ENCODE measurements at regions not wholly inside any gene's neighbourhood (a gene's known extent, or its start where the extent isn't known, plus 50 kb on each side); places are given as distances from the start of the nearest gene placed in this dataset.
"Not testable (repeated sequence)": the region's sequence is repeated elsewhere in the genome, so short reads cannot be mapped to it uniquely, and the experiment has no call there.

- Histone ChIP-seq H3K36me3 (ENCODE audit: insufficient read depth, low read length) (no peaks in the 10 kb centered on the region), H3K4me3 (ENCODE audit: low read length, poor library complexity, severe bottlenecking) (no peak overlapping the region), H3K9me2 (replicated peaks; ENCODE audit: low read depth, low read length) (no peaks in the 10 kb centered on the region), H3K9me3 (ENCODE audit: insufficient read depth, low read depth, low read length) (no peaks in the 10 kb centered on the region), H2AFZ (ENCODE audit: low read length) (no peak overlapping the region), H3F3A (ENCODE audit: low read depth) (no peaks in the 10 kb centered on the region), H3K4me1 (ENCODE audit: insufficient read depth, low read length, poor library complexity, severe bottlenecking) (no peaks in the 10 kb centered on the region), H3K4me2 (ENCODE audit: low read depth, low read length, poor library complexity, severe bottlenecking) (no peak overlapping the region), H3K9ac (ENCODE audit: low read depth, low read length, poor library complexity, severe bottlenecking) (no peak overlapping the region), H3K79me2 (ENCODE audit: insufficient read depth, low read length) (no peaks in the 10 kb centered on the region), H3K27me3 (ENCODE audit: insufficient read depth, low read length, poor library complexity, severe bottlenecking) (no peaks in the 10 kb centered on the region), H4K20me1 (ENCODE audit: insufficient read depth, low read length, poor library complexity, severe bottlenecking) (no peaks in the 10 kb centered on the region)
- TF ChIP-seq CTCF (conservative IDR thresholded peaks at IDR 0.05; ENCODE audit: low read length) (no peak), EZH2phosphoT487 (IDR thresholded peaks at IDR 0.05; ENCODE audit: borderline replicate concordance) (no peak)
Measured at GRCh38 chr12:33536431-33536830, 96.8 kb upstream of the SYT10 start.

- Histone ChIP-seq H3K36me3 (ENCODE audit: insufficient read depth, low read length) (no peaks in the 10 kb centered on the region), H3K9me3 (ENCODE audit: insufficient read depth, low read depth, low read length) (no peaks in the 10 kb centered on the region), H3K4me2 (ENCODE audit: low read depth, low read length, poor library complexity, severe bottlenecking) (no peak overlapping the region), H3F3A (ENCODE audit: low read depth) (no peaks in the 10 kb centered on the region), H3K79me2 (ENCODE audit: insufficient read depth, low read length) (no peaks in the 10 kb centered on the region), H3K4me3 (ENCODE audit: low read length, poor library complexity, severe bottlenecking) (no peak overlapping the region), H3K9ac (ENCODE audit: low read depth, low read length, poor library complexity, severe bottlenecking) (no peak overlapping the region), H3K4me1 (ENCODE audit: insufficient read depth, low read length, poor library complexity, severe bottlenecking) (no peaks in the 10 kb centered on the region), H3K9me2 (replicated peaks; ENCODE audit: low read depth, low read length) (no peaks in the 10 kb centered on the region), H2AFZ (ENCODE audit: low read length) (no peak overlapping the region), H4K20me1 (ENCODE audit: insufficient read depth, low read length, poor library complexity, severe bottlenecking) (no peaks in the 10 kb centered on the region), H3K27me3 (ENCODE audit: insufficient read depth, low read length, poor library complexity, severe bottlenecking) (no peaks in the 10 kb centered on the region)
- TF ChIP-seq CTCF (conservative IDR thresholded peaks at IDR 0.05; ENCODE audit: low read length) (no peak), EZH2phosphoT487 (IDR thresholded peaks at IDR 0.05; ENCODE audit: borderline replicate concordance) (no peak)
Measured at GRCh38 chr12:33546004-33546403, 106.4 kb upstream of the SYT10 start.

GRCh38 chr12:33547084-33547483 lies 107.5 kb upstream of the SYT10 start:
- Histone ChIP-seq H3K4me1 (ENCODE audit: insufficient read depth, low read length, poor library complexity, severe bottlenecking) (no peaks in the 10 kb centered on the region), H3K4me3 (ENCODE audit: low read length, poor library complexity, severe bottlenecking) (no peak overlapping the region), H3K36me3 (ENCODE audit: insufficient read depth, low read length) (no peaks in the 10 kb centered on the region), H4K20me1 (ENCODE audit: insufficient read depth, low read length, poor library complexity, severe bottlenecking) (no peaks in the 10 kb centered on the region), H3K9me3 (ENCODE audit: insufficient read depth, low read depth, low read length) (no peaks in the 10 kb centered on the region), H3K9me2 (replicated peaks; ENCODE audit: low read depth, low read length) (no peaks in the 10 kb centered on the region), H3K27me3 (ENCODE audit: insufficient read depth, low read length, poor library complexity, severe bottlenecking) (no peaks in the 10 kb centered on the region), H3K9ac (ENCODE audit: low read depth, low read length, poor library complexity, severe bottlenecking) (no peak overlapping the region), H2AFZ (ENCODE audit: low read length) (no peak overlapping the region), H3K79me2 (ENCODE audit: insufficient read depth, low read length) (no peaks in the 10 kb centered on the region), H3K4me2 (ENCODE audit: low read depth, low read length, poor library complexity, severe bottlenecking) (no peak overlapping the region), H3F3A (ENCODE audit: low read depth) (no peaks in the 10 kb centered on the region)
- no peak for TF ChIP-seq EZH2phosphoT487 (IDR thresholded peaks at IDR 0.05; ENCODE audit: borderline replicate concordance)
- no peak for TF ChIP-seq CTCF (conservative IDR thresholded peaks at IDR 0.05; ENCODE audit: low read length)

GRCh38 chr12:33550214-33550613 lies 110.6 kb upstream of the SYT10 start:
- H3F3A ChIP-seq (ENCODE audit: low read depth); H3K4me1 ChIP-seq (ENCODE audit: insufficient read depth, low read length, poor library complexity, severe bottlenecking); H3K9ac ChIP-seq (ENCODE audit: low read depth, low read length, poor library complexity, severe bottlenecking); H3K4me3 ChIP-seq (ENCODE audit: low read length, poor library complexity, severe bottlenecking); H2AFZ ChIP-seq (ENCODE audit: low read length); H3K27me3 ChIP-seq (ENCODE audit: insufficient read depth, low read length, poor library complexity, severe bottlenecking); H3K79me2 ChIP-seq (ENCODE audit: insufficient read depth, low read length); H3K9me3 ChIP-seq (ENCODE audit: insufficient read depth, low read depth, low read length); H4K20me1 ChIP-seq (ENCODE audit: insufficient read depth, low read length, poor library complexity, severe bottlenecking); H3K36me3 ChIP-seq (ENCODE audit: insufficient read depth, low read length); H3K4me2 ChIP-seq (ENCODE audit: low read depth, low read length, poor library complexity, severe bottlenecking); H3K9me2 ChIP-seq (replicated peaks; ENCODE audit: low read depth, low read length): not testable (repeated sequence)

Data from Loucy (cell line).